ENCODE measurements at regions not wholly inside any gene's neighbourhood (a gene's known extent, or its start where the extent isn't known, plus 50 kb on each side); places are given as distances from the start of the nearest gene placed in this dataset.
"Not testable (repeated sequence)": the region's sequence is repeated elsewhere in the genome, so short reads cannot be mapped to it uniquely, and the experiment has no call there.

GRCh38 chr5:54821445-54822323, 163.7 kb downstream of the ESM1 start:
- no peak for DNase-seq (ENCODE audit: low read depth)

GRCh38 chr5:54820346-54821134, 164.9 kb downstream of the ESM1 start:
- no peak for DNase-seq (ENCODE audit: low read depth)

GRCh38 chr5:54807421-54807820, 178.0 kb downstream of the ESM1 start:
- DNase-seq (ENCODE audit: low read depth): no peak

- DNase-seq (ENCODE audit: low read depth): no peak
These were observed 180.9 kb downstream of the ESM1 start for GRCh38 chr5:54804521-54804920.

GRCh38 chr5:54804086-54804485, 181.3 kb downstream of the ESM1 start:
- no peak for DNase-seq (ENCODE audit: low read depth)

- no peak for DNase-seq (ENCODE audit: low read depth)
These were observed 181.9 kb downstream of the ESM1 start for GRCh38 chr5:54803471-54804011.

- no peak for DNase-seq (ENCODE audit: low read depth)
These were observed 185.7 kb downstream of the ESM1 start for GRCh38 chr5:54799645-54800044.

- DNase-seq (ENCODE audit: low read depth): no peak
These were observed 189.6 kb downstream of the ESM1 start for GRCh38 chr5:54795777-54796176.

- no peak for DNase-seq (ENCODE audit: low read depth)
These were observed 190.1 kb downstream of the ESM1 start for GRCh38 chr5:54795284-54795683.

GRCh38 chr5:54794135-54794975, 191.0 kb downstream of the ESM1 start:
- DNase-seq (ENCODE audit: low read depth): no peak

- DNase-seq (ENCODE audit: low read depth): no peak
These were observed 191.8 kb downstream of the ESM1 start for GRCh38 chr5:54793468-54794134.

GRCh38 chr5:54792611-54793404, 192.6 kb downstream of the ESM1 start:
- no peak for DNase-seq (ENCODE audit: low read depth)

- DNase-seq (ENCODE audit: low read depth): not testable (repeated sequence)
These were observed 197.5 kb downstream of the ESM1 start for GRCh38 chr5:54787910-54788309.

- DNase-seq (ENCODE audit: low read depth): no peak
These were observed 199.4 kb downstream of the ESM1 start for GRCh38 chr5:54785729-54786591.

- no peak for DNase-seq (ENCODE audit: low read depth)
These were observed 206.6 kb downstream of the ESM1 start for GRCh38 chr5:54778783-54779182.

- no peak for DNase-seq (ENCODE audit: low read depth)
These were observed 209.7 kb downstream of the ESM1 start for GRCh38 chr5:54775645-54776044.

- no peak for DNase-seq (ENCODE audit: low read depth)
These were observed 210.9 kb downstream of the ESM1 start for GRCh38 chr5:54774281-54775170.

- no peak for DNase-seq (ENCODE audit: low read depth)
These were observed 212.7 kb downstream of the ESM1 start for GRCh38 chr5:54772684-54773083.

Measured in T follicular helper cell (primary cell).